T-helper 9 cell (primary cell): ENCODE measurements at regions not wholly inside any gene's neighbourhood (a gene's known extent, or its start where the extent isn't known, plus 50 kb on each side); places are given as distances from the start of the nearest gene placed in this dataset.

Experiments used
- DNase-seq: peaks from one replicate; pipeline ENCODE4 v3.0.0-alpha.2; 2020

DNA sequence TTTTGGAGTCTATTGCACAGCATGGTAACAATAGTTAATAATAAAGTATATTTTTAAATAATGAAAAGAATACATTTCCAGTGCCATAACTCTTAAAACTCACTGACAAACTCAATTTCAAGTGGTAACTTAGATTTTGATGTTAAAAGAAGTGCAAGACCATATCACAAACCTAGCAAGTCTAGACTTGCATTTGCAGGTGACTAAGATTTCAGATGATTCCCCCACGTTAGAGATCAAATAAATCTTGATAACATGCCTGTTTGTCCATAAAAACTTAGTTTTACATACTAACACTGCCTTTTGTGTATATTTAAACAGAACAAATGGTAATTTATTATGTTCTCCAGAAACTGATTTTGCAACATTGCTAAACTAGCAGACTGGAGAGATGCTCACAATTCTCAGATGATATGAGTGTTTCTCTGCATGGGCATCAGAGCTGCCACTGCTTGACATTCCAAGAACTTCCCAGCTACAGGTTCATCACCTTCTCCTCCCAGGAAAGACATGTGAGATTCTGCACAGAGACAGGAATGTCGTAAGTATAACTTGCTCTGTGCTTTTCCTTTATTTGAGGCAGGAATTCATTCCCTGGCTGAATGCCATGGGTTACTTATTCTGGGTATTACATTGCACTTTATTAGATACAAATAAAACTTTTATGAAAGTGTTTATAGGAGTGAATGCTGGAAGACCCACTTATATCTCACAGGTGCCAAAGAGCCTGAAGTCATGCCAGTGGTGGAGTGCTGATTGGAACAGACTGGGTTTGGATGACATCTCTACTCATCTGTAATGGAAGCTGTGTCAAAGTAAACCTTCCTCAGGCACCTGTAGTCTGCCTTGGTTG lies 160.2 kb upstream of the FOXA2 start:
- no peak for DNase-seq

- no peak for DNase-seq
Observed at GRCh38 chr20:22745194-22745500, 160.8 kb upstream of the FOXA2 start.

DNA sequence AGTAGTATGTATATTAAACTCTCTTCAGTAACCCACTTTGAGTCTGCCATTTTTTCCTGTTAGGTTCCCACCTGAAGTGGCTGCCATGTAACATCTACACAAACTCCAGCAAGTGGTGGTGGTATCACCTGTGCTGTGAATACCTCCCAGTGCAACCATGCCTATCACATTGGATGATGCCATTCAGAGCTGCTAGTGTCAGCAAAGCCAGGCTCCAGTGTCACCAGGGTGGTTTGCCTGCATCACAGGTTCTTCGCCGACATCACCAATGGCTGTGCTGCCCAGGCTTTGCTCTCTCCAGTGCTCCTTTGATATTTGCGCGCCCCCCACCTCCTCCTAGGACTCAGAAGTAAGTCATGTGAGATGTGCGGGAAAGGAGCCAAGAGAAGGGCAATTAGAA lies 162.6 kb upstream of the FOXA2 start:
- no peak for DNase-seq

- DNase-seq, result no peak
Observed at GRCh38 chr20:22752324-22752723, 168.0 kb upstream of the FOXA2 start.

GRCh38 chr20:22757424-22758183 lies 173.2 kb upstream of the FOXA2 start:
- no peak for DNase-seq

DNA sequence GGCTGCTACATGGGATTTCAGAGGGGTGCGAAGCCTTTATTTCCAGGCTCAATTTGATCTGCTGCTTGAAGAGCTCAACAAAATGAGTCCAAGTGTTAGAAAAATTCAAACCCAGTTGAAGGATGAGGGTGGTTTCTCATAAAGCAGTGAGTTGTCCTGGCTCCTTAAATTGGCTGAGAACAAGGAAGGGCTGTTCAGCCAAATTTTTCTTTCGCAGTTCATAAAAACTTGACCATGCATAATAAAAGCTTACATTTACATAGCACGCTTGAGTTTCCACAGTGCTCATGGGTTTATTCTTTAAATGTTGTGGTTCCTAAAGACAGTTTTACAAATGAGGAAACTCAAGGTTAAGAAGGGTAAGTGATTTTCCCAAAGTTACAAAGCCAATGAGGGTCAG lies 174.4 kb upstream of the FOXA2 start:
- DNase-seq, result no peak

DNA sequence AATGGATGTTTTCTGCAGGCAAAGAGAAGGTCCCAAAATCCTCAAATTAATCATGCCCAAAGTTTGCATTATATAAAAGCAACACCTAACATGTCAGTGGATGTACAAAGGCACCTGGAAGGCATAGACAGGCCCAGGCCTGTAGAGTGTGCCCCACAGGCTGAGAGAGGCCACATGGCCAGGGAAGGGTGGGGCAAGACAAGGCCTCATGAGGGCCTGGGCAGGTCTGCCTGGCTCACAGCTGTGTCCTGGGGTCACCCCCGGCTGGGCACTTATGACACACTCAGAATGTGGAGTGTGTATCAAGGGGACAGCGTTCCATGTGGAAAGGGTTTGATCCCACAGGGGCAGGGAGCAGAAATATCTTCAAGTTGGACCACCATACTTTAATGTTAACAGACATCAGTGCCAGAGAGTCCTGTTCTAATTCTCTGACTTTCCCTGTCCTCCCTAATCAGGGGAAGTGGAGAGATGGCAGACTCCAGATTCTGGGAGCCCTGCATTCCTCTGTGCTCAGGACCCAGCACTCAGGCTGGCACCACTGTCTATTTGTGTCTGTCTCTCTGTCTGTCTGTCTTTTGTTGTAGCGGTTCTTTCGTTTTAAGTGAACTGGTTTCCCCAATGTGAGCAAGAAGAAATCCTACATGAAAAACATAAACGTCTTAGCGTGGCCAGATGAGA lies 178.3 kb upstream of the FOXA2 start:
- DNase-seq, result no peak

DNA sequence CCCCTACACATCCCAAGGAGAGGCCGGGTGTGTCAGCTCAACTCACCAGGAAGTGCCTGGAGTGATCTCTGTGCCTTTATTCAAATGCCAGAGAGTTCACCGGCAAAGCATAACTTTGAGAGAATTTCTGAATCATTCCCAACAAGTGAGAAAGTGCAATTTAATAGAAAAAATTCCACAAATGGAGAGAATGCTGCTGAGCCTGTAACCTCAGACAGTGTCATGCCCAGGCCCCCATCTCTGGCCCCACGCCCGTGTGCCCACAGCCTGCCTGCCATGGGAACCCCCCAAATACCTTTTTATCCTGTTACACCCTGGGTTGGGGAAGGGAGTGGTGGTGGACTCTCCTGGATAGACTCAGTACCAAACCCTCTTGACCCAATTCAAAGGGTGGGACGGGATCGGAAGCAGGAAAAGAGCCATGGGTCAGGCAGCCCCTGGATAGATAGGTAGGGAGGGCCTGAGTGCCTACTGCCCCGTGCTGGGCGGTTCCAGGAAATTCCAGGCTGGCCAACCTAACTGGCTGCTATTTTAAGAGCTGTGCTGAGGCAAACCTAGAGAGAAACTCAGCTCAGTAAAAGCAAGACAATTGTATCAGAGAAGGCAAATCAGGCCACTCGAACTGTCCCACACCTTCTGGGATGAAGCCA lies 179.0 kb upstream of the FOXA2 start:
- no peak for DNase-seq

GRCh38 chr20:22768266-22769178 lies 184.2 kb upstream of the FOXA2 start:
- DNase-seq, result no peak

- no peak for DNase-seq
Observed at GRCh38 chr20:22770241-22770800, 185.9 kb upstream of the FOXA2 start.

DNA sequence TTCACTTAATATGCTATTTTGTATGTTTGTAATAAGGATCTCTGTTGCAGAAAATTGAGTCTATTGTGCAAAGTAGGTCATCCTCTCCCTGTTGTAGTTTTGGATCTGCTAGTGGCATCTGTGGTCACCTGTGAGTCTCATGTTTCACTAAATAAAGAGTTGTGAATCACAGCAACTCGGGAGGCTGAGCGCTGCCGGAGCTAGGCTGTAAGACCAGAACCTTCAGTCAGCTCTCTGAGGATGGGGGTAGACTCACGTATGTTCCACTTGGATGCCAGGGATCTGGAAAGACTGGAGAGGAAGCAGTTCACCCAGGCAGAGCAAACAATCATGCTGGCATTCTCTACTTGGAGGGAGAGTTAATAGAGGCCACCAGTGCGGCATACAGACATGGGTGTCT lies 187.3 kb upstream of the FOXA2 start:
- DNase-seq, result no peak

DNA sequence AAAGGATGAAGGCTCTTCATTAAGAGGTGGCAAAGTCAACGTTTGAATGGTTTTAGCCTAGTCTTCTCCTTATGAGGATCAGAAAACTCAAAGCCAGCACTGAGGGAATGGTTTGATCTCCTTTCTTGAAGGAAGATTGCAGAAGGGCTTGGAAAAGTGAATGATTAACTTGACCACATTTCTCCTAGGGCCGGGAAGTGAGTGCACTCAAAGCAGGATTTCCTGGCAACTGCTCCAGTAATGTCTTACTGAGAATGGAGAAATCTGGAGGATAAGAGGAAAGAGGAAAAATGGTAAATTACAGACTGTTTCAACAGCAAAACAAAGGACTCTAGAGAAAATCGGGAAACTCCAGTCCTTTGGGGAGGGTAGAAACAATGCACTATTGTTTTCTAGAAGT lies 189.0 kb upstream of the FOXA2 start:
- no peak for DNase-seq

DNA sequence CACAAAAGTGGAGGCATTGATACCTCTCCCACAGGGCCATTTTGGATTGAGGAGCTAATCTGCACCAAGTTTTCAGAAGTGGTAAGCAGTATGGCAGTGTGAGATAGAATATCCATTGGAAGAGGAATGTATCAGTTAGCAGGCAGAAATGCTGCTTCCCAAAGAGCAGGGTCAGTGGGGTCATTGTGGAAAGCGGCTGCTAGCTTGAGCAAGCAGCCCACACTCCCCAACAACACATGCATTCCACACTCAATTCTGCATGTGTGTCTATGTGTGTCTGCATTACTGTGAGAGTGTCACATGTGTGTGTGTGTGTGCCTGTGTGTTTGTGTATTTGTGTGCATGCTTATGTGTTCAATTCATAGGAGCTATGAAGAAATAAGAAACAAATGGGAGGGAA lies 190.9 kb upstream of the FOXA2 start:
- DNase-seq, result no peak

DNA sequence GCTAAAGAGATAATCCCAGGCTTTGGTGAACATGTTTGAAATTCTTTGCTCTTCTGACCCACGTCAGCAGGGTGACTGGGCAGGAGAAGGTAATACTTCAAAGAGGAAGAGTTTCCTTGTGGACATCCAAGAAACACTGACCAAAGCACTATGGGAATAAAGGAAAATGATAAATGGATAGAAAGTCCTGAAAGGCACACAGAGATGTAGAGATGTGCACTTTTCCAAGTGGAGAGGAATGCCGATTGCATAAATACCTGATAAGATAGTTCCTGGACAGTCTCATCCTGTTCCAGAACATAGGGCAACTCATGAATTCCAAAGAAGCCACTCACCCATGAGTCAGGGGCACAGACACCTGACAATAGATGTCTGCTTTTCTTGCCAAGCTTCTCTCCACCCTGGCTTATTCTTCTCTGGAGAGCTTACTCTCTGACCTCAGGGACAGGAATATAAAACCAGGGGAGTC lies 191.3 kb upstream of the FOXA2 start:
- no peak for DNase-seq

- DNase-seq, result no peak
Observed at GRCh38 chr20:22776369-22776768, 192.0 kb upstream of the FOXA2 start.

GRCh38 chr20:22779878-22780277 lies 195.5 kb upstream of the FOXA2 start:
- no peak for DNase-seq

DNA sequence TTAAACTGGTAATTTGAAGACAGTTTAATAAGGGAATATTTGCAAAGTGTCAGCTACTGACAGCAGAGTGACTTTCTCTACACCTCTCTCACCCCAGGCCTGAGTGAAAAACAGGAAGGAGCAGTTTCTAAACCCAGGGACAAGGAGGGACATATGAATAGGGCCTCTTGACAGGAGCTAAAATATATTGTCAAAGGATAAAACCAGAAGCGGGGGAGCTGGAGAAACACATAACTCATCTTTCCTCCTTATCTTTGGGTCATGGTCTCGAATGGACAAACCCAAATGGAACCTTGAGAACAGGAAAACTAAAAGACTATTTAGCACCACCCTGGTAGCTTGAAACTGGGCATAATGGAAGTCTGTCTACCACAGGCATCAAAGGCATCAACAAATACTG lies 197.5 kb upstream of the FOXA2 start:
- DNase-seq, result no peak

- no peak for DNase-seq
Observed at GRCh38 chr20:22789676-22790075, 205.3 kb upstream of the FOXA2 start.

GRCh38 chr20:22791396-22791795 lies 207.0 kb upstream of the FOXA2 start:
- no peak for DNase-seq

GRCh38 chr20:22791877-22792525 lies 207.6 kb upstream of the FOXA2 start:
- no peak for DNase-seq

GRCh38 chr20:22794200-22794599 lies 209.8 kb upstream of the FOXA2 start:
- no peak for DNase-seq
